ENCODE measurements at regions not wholly inside any gene's neighbourhood (a gene's known extent, or its start where the extent isn't known, plus 50 kb on each side); places are given as distances from the start of the nearest gene placed in this dataset.

DNA sequence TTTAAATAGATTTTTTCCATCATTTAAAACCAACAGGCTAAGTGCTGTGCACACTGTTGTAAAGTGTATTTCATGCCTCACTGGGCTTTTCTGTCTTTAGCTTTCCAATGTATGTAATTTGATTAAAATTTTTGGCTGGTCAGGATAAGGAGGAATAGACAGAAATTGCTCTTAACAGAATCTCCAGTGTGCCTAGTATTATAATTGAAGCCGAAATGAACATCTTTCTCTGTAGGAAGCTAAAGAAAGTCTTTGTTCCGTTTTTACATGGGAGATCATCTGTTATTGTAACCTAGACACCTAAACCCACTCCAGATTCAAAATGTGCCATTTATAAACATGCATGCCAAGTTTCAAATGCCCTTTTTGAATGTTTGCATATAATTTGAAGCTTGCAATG, 54.5 kb upstream of the SMIM15 start:
- TF ChIP-seq EZH2 (IDR thresholded peaks at IDR 0.05) (no peak), MAX (IDR thresholded peaks at IDR 0.05) (no peak), FOSL1 (IDR thresholded peaks at IDR 0.05; ENCODE audit: low read depth) (no peak), ZBTB33 (IDR thresholded peaks at IDR 0.05; ENCODE audit: extremely low read depth, insufficient replicate concordance, low read length) (no peak), SIN3A (IDR thresholded peaks at IDR 0.05; ENCODE audit: low read depth) (no peak), POLR2A (IDR thresholded peaks at IDR 0.05; ENCODE audit: borderline replicate concordance, extremely low read depth, insufficient read depth, insufficient read length) (no peak), SP1 (IDR thresholded peaks at IDR 0.05; ENCODE audit: low read depth) (no peak), RAD21 (IDR thresholded peaks at IDR 0.05; ENCODE audit: low read depth) (no peak), POLR2AphosphoS5 (IDR thresholded peaks at IDR 0.05; ENCODE audit: low read depth, low read length) (no peak), TCF7L2 (IDR thresholded peaks at IDR 0.05; ENCODE audit: borderline replicate concordance, extremely low read depth, insufficient read depth, insufficient read length) (no peak)
- TF ChIP-seq, protein P1, sequence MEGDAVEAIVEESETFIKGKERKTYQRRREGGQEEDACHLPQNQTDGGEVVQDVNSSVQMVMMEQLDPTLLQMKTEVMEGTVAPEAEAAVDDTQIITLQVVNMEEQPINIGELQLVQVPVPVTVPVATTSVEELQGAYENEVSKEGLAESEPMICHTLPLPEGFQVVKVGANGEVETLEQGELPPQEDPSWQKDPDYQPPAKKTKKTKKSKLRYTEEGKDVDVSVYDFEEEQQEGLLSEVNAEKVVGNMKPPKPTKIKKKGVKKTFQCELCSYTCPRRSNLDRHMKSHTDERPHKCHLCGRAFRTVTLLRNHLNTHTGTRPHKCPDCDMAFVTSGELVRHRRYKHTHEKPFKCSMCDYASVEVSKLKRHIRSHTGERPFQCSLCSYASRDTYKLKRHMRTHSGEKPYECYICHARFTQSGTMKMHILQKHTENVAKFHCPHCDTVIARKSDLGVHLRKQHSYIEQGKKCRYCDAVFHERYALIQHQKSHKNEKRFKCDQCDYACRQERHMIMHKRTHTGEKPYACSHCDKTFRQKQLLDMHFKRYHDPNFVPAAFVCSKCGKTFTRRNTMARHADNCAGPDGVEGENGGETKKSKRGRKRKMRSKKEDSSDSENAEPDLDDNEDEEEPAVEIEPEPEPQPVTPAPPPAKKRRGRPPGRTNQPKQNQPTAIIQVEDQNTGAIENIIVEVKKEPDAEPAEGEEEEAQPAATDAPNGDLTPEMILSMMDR (IDR thresholded peaks at IDR 0.05 in 2 of 3, conservative IDR thresholded peaks at IDR 0.05 in 1 of 3; ENCODE audit: borderline replicate concordance in 1 of 3, insufficient read depth in 1 of 3, low read depth in 2 of 3, low read length in 2 of 3), result no peak
- TF ChIP-seq, protein P2, sequence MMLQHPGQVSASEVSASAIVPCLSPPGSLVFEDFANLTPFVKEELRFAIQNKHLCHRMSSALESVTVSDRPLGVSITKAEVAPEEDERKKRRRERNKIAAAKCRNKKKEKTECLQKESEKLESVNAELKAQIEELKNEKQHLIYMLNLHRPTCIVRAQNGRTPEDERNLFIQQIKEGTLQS (IDR thresholded peaks at IDR 0.05), result no peak

All from HCT116 (cell line).